GM12865 (cell line): ENCODE measurements at regions not wholly inside any gene's neighbourhood (a gene's known extent, or its start where the extent isn't known, plus 50 kb on each side); places are given as distances from the start of the nearest gene placed in this dataset.

Experiments used
- DNase-seq: peaks from one replicate; pipeline ENCODE4 v3.0.0; 2010; ENCODE audit warnings: low read depth
- H3K4me3 ChIP-seq: 2 replicates; pipeline ENCODE4 v1.5.1; 2011; ENCODE audit warnings: mild to moderate bottlenecking, low read depth, low read length, control low read depth
- TF ChIP-seq, protein P1 (sequence below): IDR thresholded peaks from 2 replicates; pipeline ENCODE4 v1.5.1; 2011; ENCODE audit warnings: low read length, control low read depth, low read depth, inconsistent platforms; ENCODE audit not compliant: insufficient read depth; ENCODE audit errors: missing control alignments

DNA sequence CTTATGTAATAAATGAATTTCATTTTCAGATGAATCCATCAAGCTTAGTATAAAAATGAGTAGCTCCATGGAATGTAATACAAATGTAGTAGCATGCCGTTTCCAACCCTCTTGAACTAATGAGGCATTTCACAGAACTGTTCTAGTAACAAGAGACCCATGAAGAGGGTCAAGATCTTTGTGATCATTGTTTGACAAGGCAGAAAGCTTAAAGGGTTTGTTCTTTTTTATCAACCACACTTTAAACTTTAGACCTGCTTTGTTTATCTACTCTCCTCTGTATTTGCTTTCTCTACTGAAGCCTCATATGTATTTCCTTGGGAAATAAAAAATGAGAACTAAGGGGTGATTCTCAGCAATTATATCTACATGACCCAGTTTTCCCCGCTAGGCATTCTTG, 513.9 kb downstream of the ARAP2 start:
- no peak for DNase-seq
- H3K4me3 ChIP-seq: no peak overlapping the region
- TF ChIP-seq, protein P1, sequence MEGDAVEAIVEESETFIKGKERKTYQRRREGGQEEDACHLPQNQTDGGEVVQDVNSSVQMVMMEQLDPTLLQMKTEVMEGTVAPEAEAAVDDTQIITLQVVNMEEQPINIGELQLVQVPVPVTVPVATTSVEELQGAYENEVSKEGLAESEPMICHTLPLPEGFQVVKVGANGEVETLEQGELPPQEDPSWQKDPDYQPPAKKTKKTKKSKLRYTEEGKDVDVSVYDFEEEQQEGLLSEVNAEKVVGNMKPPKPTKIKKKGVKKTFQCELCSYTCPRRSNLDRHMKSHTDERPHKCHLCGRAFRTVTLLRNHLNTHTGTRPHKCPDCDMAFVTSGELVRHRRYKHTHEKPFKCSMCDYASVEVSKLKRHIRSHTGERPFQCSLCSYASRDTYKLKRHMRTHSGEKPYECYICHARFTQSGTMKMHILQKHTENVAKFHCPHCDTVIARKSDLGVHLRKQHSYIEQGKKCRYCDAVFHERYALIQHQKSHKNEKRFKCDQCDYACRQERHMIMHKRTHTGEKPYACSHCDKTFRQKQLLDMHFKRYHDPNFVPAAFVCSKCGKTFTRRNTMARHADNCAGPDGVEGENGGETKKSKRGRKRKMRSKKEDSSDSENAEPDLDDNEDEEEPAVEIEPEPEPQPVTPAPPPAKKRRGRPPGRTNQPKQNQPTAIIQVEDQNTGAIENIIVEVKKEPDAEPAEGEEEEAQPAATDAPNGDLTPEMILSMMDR: no peak

DNA sequence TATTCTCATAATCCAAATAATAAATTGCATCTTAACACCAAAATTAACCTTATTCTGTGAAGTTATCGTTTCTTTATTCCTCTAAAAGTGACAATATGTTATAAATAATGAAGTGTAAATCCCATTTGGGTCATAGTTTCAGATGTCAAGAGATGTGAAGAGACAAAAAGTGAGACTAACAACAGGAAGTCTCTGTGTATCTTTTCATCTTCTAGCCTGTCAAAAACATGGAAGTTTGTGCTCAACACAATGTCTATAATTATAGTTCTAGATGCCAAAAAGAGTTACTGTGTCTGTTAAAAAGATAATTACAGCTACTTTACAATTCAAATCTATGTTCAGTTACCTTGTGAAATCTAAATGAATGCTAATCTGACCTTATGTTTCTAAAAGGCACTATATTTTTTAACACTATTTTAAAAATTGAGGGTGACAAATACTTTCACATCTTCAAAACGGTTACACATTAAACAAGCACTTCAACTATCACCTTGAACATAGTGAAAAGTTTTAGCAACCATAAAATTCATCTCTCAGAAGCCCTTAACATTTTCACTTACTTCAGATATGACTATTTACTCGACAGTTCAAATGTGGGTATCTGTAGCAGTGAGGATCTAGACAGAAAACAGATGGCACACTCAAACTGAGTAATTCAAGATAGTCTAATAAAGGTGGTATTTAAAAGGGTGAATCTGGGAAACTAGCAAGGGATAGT, 509.8 kb downstream of the ARAP2 start:
- no peak overlapping the region for H3K4me3 ChIP-seq
- no peak for DNase-seq
- TF ChIP-seq, protein P1: no peak

DNA sequence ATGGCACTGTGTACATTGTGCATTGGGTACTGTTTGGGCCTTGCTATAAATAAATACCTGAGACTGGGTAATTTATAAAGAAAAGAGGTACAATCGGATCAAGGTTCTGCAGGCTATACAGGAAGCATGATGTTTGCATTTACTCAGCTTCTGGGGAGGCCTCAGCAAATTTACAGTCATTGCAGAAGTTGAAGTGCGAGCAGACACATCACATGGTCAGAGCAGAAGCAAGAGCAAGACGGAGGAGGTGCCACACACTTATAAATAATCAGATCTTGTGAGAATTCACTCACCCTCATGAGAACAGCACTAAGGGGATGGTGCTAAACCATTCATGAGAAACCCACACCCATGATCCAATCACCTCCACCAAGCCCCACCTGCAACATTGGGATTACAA, 505.0 kb downstream of the ARAP2 start:
- no peak for DNase-seq
- H3K4me3 ChIP-seq: no peak overlapping the region
- TF ChIP-seq, protein P1: no peak

DNA sequence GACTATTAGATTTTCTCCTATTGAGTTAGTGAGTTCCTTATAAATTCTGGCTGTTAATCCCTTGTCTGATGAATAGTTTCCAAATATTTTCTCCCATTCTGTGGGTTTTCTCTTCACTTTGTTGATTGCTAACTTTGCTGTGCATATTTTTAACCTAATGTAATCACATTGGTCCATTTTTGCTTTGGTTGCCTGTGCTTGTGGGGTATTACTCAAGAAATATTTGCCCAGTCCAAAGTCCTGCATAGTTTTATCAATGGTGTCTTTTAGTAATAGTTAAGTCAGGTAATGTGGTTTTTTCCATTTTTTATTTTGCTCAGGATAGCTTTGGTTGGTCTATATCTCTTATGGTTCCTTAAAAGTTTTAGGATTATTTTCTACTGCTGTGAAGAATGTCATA, 490.3 kb downstream of the ARAP2 start:
- DNase-seq: no peak
- TF ChIP-seq, protein P1: no peak
- no peak overlapping the region for H3K4me3 ChIP-seq

DNA sequence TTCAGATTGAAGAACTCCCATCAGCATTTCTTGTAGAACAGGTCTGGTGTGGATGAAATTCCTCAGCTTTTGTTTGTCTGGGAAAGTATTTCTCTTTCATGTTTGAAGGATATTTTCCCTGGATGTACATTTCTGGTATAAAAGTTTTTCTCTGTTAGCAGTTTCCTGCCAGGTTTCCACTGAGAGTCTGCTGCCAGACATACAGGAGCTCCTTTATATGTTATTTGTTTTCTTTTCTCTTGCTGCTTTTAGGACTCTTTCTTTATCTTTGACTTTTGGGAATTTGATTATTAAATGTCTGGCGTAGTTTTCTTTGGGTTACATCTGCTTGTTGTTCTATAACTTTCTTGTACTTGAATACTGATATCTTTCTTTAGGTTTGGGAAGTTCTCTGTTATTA, 486.5 kb downstream of the ARAP2 start:
- no peak for DNase-seq
- TF ChIP-seq, protein P1: no peak
- no peak overlapping the region for H3K4me3 ChIP-seq

DNA sequence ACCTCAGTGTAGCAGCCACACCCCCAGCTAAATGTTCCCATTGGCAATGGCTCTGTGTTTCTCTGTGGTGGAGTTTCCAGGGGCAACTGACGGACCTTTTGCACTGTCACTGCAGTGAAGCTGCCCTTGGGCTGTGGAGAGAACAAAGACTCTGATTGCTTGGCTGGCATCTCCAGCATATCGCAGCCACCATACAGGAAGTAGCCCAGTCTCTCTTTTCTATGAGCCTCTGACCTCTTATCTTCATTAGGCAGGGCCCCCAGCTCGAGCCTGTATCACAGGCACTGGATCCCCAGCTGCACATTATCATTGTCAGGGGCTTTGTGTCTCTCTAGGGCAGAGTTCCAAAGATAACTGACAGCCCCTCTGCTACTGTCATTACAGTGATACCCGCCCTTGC, 483.5 kb downstream of the ARAP2 start:
- no peak overlapping the region for H3K4me3 ChIP-seq
- TF ChIP-seq, protein P1: no peak
- no peak for DNase-seq

DNA sequence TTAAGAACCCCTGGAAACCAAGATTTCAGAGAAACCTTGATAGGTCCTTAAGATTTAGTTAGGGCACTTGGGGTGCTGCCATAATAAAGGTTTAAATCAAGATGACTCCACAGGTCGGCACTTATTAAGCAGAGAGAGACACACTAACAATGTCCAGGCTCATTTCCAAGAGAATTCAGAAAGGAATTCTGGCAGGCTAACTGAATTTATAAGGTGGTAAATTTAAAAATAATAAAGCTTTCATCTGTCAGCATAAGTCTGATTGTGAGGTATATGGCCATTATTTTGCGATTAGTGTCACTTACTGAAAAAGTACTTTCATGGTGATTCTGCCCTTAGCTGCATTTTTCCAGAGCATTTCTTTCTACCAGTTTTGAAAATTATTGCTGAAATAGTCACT, 472.7 kb downstream of the ARAP2 start:
- H3K4me3 ChIP-seq: no peak overlapping the region
- DNase-seq: no peak
- TF ChIP-seq, protein P1: no peak
